Cardiac muscle cell (in vitro differentiated cells and primary cell): ENCODE measurements at regions not wholly inside any gene's neighbourhood (a gene's known extent, or its start where the extent isn't known, plus 50 kb on each side); places are given as distances from the start of the nearest gene placed in this dataset.

Experiments used
- DNase-seq, 2 donors: peaks; one replicate each; pipeline versions ENCODE4 v3.0.0 to v3.0.0-alpha.2; 2010 to 2017; ENCODE audit warnings: low read depth in 1 of 2, low spot score in 1 of 2
- H3K27ac ChIP-seq: fragments of 200-600 bp; sonication (generic); 2 replicates; pipeline ENCODE4 v1.5.1; 2016
- H3K27me3 ChIP-seq: fragments of 200-600 bp; sonication (generic); 2 replicates; pipeline ENCODE4 v1.6.0; 2016; ENCODE audit warnings: control low read depth
- H3K36me3 ChIP-seq: fragments of 200-600 bp; sonication (generic); 2 replicates; pipeline ENCODE4 v1.5.1; 2016; ENCODE audit warnings: control low read depth
- H3K4me1 ChIP-seq: fragments of 200-600 bp; sonication (generic); 2 replicates; pipeline ENCODE4 v1.8.1; 2017; ENCODE audit warnings: low read depth, mild to moderate bottlenecking, mixed run types
- H3K4me3 ChIP-seq: fragments of 200-600 bp; sonication (generic); 2 replicates; pipeline ENCODE4 v1.5.1; 2016; ENCODE audit warnings: mild to moderate bottlenecking
- H3K9me3 ChIP-seq: fragments of 200-600 bp; sonication (generic); 2 replicates; pipeline ENCODE4 v1.5.1; 2017; ENCODE audit warnings: low read depth, mild to moderate bottlenecking, control low read depth
- CTCF ChIP-seq: IDR thresholded peaks from 2 replicates; pipeline ENCODE4 v1.5.1; 2012; ENCODE audit warnings: low read depth, mild to moderate bottlenecking, low read length

- Histone ChIP-seq H3K4me1 (no peaks in the 10 kb centered on the region), H3K4me3 (no peak overlapping the region), H3K27ac (no peak overlapping the region), H3K9me3 (no peaks in the 10 kb centered on the region), H3K27me3 (no peaks in the 10 kb centered on the region), H3K36me3 (no peaks in the 10 kb centered on the region)
- no peak for TF ChIP-seq CTCF
- DNase-seq: no peak
These were observed 76.2 kb downstream of the ENGASE start for GRCh38 chr17:79150799-79151198.

GRCh38 chr17:79150035-79150733, 75.6 kb downstream of the ENGASE start:
- no peaks in the 10 kb centered on the region for H3K9me3 ChIP-seq
- no peak overlapping the region for H3K27ac ChIP-seq
- no peaks in the 10 kb centered on the region for H3K4me1 ChIP-seq
- no peak overlapping the region for H3K4me3 ChIP-seq
- H3K36me3 ChIP-seq: no peaks in the 10 kb centered on the region
- DNase-seq: no peak
- H3K27me3 ChIP-seq: no peaks in the 10 kb centered on the region
- TF ChIP-seq CTCF: no peak

GRCh38 chr17:79148584-79148983, 74.0 kb downstream of the ENGASE start:
- no peaks in the 10 kb centered on the region for H3K27me3 ChIP-seq
- H3K4me1 ChIP-seq: no peaks in the 10 kb centered on the region
- no peaks in the 10 kb centered on the region for H3K36me3 ChIP-seq
- H3K27ac ChIP-seq: no peak overlapping the region
- no peak overlapping the region for H3K4me3 ChIP-seq
- no peak for DNase-seq
- no peak for TF ChIP-seq CTCF
- no peaks in the 10 kb centered on the region for H3K9me3 ChIP-seq

- Histone ChIP-seq H3K9me3 (no peaks in the 10 kb centered on the region), H3K36me3 (no peaks in the 10 kb centered on the region), H3K27ac (no peak overlapping the region), H3K4me3 (no peak overlapping the region), H3K27me3 (no peaks in the 10 kb centered on the region), H3K4me1 (no peaks in the 10 kb centered on the region)
- DNase-seq: no peak
- TF ChIP-seq CTCF: no peak
These were observed 73.3 kb downstream of the ENGASE start for GRCh38 chr17:79147746-79148506.

GRCh38 chr17:79146562-79146961, 71.9 kb downstream of the ENGASE start:
- H3K27ac ChIP-seq: no peak overlapping the region
- no peaks in the 10 kb centered on the region for H3K4me1 ChIP-seq
- no peaks in the 10 kb centered on the region for H3K36me3 ChIP-seq
- DNase-seq: no peak
- H3K9me3 ChIP-seq: no peaks in the 10 kb centered on the region
- no peaks in the 10 kb centered on the region for H3K27me3 ChIP-seq
- H3K4me3 ChIP-seq: no peak overlapping the region
- TF ChIP-seq CTCF: no peak
